HG03442 (cell line): ENCODE measurements at regions not wholly inside any gene's neighbourhood (a gene's known extent, or its start where the extent isn't known, plus 50 kb on each side); places are given as distances from the start of the nearest gene placed in this dataset.

Experiments used
- ATAC-seq: cut with Tn5 transposase; IDR thresholded peaks from one replicate; pipeline ENCODE4 v1.9.1; 2021; ENCODE audit warnings: mild to moderate bottlenecking, moderate library complexity; ENCODE audit not compliant: unreplicated experiment

DNA sequence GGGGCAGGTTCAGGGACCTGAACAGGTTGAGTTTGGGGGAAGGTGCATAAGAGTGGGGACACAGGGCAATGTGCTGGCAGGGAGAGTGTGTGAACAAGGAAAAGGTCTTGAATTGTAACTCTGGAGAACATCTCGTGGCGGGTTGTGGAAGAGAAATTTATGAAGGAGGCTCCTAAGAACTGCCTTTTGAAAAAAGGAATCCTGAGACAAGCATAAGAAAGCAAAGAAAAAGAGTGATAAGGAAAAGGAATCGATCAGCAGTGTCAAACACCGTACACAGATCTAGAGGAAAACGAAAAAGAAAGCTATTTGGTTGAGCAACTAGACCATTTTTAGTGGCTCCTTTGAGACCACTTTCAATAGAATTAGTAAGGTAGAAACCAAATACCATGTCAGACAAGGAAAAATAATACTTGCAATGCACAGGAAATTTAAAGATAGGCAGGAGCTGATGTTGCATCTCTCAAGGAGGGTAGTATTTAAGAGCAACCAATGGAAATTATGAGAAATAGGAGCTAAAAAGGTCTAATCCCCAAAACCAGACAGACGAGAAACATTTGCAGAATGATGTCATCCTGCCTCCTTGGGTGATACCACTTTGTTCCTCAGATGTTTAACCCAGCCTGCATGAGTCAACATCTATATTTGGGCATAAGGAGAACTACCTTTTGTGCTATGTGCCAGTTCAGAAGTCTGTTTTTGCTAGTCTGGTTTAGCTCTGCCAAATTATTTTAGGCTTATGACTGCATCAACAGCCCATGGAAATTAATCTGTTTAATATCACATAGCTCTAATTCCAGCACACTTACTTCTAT is 64.5 kb upstream of the STK38L start:
- ATAC-seq: peak; percentile 88

DNA sequence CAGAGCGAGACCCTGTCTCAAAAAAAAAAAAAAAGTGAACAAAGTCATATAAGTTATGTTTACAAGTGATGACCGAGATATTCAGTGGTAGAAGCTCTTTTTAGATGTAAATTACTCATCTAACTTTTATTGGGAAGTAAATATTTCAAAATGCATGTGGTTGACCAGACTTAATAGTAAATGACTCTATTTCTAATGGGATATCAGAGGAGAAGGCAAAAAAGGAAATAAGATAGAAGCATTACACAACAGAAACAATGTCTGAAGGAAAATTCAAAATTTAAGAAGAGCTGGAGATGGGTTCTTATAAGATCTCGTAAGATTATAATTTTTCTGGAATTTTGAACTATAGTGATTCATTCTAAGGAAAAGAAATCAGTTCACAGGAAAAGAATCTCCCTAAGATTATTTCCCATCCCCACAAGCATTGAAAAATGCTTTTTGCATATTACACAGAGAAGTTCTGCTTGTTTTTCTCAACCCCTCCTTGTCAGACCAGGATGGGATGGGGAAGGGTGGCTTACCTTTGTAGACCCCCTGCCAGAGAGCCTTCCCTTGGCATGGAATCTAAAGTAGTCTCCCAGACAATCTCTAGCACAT is 63.1 kb upstream of the STK38L start:
- ATAC-seq: no peak

DNA sequence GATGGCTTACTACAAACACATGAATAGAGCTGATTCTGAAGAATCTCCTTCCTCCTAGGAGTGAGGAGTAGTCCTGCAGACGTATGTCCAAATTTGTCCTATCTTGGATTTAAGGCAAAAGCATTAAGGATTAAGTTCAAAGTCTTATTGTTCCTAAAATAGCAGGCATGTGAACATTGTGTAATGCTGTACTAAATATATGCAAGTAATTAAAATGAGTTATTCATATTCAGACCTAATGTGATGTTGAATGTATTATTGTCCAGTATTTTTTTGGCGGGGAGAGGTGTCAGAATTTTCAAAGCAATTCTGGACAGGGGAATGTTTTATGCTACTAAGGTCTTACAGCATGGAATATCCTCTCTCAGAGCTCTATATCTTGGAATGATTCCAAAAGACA is 60.7 kb upstream of the STK38L start:
- ATAC-seq: no peak

DNA sequence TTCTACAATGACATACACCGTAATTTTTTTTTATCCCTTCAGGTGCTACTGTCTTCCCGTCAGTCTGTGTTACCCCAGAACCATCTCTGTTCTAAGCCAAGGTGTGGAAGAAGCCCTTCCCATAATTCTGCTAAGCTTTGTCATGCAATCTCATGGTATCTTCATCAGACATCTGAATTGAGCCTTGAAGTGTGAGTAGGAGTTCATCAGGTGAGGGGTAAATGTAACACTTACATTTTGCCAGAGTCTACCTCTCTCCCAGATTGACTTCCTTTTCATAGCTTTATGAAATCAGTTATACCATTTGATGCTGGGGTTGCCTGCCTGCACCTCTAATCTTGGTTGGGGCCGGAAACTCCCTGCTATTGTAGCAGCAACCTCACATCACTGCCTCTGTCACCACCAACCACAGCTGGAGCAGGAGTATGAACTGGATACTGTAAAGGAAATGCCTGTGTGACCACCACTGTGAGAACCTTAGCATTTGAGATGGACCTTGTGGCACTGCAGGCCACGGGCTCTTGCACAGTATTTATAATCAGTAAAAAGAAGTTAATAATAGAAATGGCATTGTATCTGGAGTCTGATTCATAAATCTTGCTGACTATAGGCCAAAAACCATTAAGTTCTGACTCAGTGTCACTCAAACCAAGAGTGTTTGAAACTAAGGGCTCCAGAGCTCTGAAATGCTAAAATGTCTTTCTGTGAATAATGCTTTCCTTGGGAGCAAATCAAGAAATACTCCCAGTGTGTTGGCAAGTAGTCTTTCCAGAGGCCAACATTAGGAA is 58.7 kb upstream of the STK38L start:
- peak; percentile 92 for ATAC-seq

DNA sequence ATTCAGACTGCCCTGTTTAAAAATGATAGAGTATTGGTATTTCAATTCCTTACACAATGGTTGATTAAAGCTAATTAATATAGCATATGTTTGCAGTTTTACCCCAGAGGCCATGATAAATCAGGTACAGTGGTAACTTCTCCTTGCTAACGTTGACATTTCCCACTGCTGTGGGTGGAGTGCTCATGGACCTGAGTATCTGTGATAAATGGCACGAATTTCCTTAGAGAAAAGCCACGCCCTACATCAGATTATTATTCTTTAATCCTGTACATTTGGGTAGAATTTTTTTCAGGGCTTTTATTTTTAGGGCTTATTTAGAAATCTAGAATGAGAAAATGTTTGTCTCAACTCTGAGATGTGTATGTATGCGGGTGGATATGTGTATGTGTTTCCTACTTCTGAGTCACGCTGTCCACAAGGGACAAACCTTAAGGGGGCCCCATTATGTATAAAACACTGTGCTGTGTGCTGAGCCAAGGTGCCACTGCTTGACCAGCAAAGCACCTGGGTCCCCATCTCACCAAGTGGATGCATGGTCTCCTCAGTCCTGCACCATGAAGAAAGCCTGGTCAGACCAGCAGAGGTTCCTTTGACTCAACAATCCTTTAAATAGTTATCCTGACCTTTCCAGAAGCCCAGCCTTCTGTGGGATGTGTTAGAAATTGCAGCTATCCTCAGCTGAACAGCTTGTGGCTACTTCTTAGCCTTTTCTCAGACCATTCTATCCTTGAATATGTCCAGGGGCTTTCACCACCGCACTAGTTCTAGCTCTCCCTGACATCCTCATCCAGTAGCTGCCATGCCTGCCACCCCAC is 57.9 kb upstream of the STK38L start:
- no peak for ATAC-seq

DNA sequence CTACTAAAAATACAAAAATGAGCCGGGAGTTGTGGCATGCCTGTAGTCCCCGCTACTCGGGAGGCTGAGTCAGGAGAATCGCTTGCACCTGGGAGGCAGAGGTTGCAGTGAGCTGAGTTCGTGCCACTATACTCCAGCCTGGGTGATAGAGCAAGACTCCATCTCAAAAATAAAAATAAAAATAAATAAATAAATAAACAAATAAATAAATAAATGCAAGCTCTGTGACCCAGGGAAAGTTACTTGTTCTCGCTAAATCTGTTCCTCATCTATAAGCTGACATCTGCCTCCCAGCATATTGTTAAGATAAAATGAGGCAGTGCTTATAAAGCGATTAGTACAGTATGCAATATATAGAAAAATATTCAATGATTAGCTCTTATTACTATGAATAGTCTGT is 56.4 kb upstream of the STK38L start:
- no peak for ATAC-seq

DNA sequence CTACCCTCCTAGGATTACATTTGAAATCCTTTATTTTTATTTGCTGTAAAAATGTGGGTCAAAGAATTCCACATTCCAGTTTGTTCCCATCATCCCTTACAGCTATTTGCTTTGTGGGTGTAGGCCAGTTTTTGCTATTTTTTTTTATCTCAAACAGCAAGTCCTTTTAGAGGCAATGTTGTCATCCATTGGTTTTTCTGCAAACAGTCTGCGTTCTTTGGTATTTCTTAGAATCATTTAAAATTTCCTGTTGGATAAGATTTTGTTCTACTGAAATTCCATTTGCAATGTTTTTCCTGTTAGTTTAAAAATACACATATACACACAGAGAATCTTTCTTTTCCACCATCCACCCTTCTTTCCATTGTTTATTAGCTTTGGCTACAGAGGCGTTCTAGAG is 53.3 kb upstream of the STK38L start:
- ATAC-seq: no peak

DNA sequence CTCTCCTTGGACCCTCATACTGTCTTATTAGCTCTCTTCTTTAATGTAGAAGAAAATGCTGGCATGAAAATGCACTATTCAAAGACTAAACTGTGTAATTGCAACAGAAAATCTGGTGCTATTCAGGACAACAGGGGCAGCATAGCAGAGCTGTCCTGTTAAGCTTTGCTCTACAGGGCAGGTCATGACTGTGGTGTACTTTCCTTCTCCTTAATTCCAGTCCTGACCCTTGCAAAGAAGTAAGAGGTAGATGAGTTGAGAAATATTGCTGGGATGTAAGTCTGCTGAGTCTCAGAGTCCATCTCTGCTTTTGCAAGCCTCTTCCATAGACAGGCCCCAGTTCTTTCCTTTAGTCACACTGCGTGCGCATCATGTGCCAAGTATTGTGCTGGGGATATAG is 52.6 kb upstream of the STK38L start:
- ATAC-seq: no peak

DNA sequence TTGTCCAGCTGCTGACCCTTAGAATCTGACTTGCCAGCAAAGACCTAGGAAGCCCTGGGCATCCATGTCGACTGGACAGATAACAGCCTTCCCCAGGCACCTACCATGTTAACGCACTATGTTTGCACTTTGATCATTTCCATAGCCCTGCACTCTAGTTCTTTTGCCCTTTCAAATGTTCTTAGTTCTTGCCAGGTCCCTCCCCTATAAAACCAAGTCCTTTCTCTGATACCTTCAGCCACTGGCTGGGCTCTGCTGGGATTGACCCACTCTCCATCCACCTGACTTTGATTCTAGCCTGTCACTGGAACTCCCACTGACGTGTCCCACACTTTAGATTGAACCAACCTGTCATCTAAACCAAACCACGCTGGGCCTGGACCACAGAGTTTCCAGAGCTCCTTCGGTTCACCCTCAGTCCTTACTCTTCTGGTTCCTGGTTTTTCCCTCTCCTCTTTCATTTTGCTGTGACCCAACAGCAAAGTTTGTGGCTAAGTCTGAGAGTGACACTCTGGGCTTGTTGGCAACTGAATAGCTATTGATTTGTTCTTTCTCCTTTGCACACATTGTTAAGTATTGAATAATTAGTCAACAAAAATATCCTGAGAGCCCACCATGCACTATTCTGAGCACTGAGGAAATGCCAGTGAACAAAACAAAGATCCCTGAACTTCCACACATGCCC is 51.8 kb upstream of the STK38L start:
- no peak for ATAC-seq

DNA sequence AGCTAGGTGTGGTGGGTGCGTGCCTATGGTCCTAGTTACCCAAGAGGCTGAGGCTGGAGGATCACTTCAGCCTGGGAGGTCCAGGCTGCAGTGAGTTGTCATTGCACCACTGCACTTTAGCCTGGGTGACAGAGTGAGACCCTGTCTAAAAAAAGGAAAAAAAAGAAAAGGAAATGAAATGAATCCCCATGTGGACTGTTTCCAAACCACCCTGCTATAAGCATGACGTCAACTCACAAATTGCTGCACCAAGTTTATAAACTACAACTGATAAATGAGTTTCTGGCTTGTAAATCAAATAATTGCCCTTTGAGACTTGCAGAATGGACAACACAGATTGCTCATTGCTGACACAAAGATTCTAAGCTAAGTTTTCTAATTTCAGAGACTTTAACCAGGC is 51.0 kb upstream of the STK38L start:
- ATAC-seq: no peak

DNA sequence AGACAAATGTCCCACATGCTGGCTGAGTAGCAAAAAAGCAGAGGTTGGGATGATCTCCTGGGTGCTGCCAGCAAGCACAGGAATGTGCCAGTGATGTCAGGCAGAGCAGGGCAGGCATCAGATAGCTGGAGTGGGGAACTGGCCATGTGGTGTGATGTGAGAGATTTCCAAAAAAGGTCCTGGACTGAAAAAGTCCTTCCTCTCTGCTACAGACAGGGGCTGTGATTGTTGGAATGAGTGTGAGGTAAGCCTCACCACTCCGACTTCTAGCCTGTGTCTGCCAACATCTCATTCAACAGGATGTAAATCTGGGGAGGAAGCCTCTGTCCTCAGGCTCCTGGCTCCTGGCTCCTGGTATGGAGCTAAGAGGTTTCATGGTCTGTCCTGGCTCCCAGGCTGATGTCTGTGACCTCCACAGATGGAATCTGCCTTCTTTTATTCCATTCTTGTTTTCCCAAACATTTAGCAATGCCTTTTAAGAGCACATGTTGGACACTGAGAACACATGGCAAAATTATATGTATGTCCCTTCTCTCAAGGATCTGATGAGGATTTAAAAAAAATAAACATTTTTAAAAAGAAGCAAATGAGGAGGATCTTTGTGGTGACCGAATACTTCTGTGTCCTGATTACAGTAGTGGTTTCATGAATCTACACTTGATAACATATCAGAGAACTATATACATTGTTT is 50.1 kb upstream of the STK38L start:
- ATAC-seq: no peak
